GM12891 (cell line): ENCODE measurements at regions not wholly inside any gene's neighbourhood (a gene's known extent, or its start where the extent isn't known, plus 50 kb on each side); places are given as distances from the start of the nearest gene placed in this dataset.

Source experiments
- DNase-seq: peaks from one replicate; pipeline ENCODE4 v3.0.0; 2011; ENCODE audit warnings: low spot score; ENCODE audit not compliant: insufficient read length
- FAIRE-seq: peaks from 2 replicates; lab custom pipeline; 2011; peaks lifted over from hg19 to GRCh38; lab: Jason Lieb, UNC
- PAX5 ChIP-seq: IDR thresholded peaks from 2 replicates; pipeline ENCODE4 v1.6.1; 2011; ENCODE audit warnings: low read length, moderate library complexity, mild to moderate bottlenecking; ENCODE audit not compliant: insufficient read depth, severe bottlenecking
- POLR2A ChIP-seq: IDR thresholded peaks from 2 replicates; pipeline ENCODE4 v1.6.1; 2011; ENCODE audit warnings: low read depth, low read length, control low read depth
- POLR2AphosphoS5 ChIP-seq: IDR thresholded peaks from 2 replicates; pipeline ENCODE4 v1.6.1; 2011; ENCODE audit warnings: low read depth, low read length, control low read depth
- POU2F2 ChIP-seq: IDR thresholded peaks from 2 replicates; pipeline ENCODE4 v1.6.1; 2011; ENCODE audit warnings: low read depth, mild to moderate bottlenecking, control low read depth, low read length, moderate library complexity
- SPI1 ChIP-seq: IDR thresholded peaks from 2 replicates; pipeline ENCODE4 v1.6.1; 2011; ENCODE audit warnings: low read depth, low read length, control low read depth
- TAF1 ChIP-seq: IDR thresholded peaks from 2 replicates; pipeline ENCODE4 v1.6.1; 2011; ENCODE audit warnings: low read depth, low read length, control low read depth

- TF ChIP-seq SPI1 (no peak), POU2F2 (no peak), POLR2AphosphoS5 (no peak), PAX5 (no peak)
- DNase-seq, result no peak
- FAIRE-seq, result no peak
These were observed 1458.3 kb upstream of the TENM3 start for GRCh38 chr4:180784940-180785339.

- no peak for DNase-seq
- no peak for FAIRE-seq
- TF ChIP-seq TAF1 (no peak), POLR2A (no peak), POU2F2 (no peak), POLR2AphosphoS5 (no peak), PAX5 (no peak), SPI1 (no peak)
These were observed 1454.5 kb upstream of the TENM3 start for GRCh38 chr4:180788729-180789128.

GRCh38 chr4:180789929-180790328 is 1453.3 kb upstream of the TENM3 start:
- no peak for DNase-seq
- no peak for TF ChIP-seq SPI1
- no peak for TF ChIP-seq POLR2A
- no peak for TF ChIP-seq TAF1
- no peak for TF ChIP-seq POU2F2
- no peak for TF ChIP-seq PAX5
- TF ChIP-seq POLR2AphosphoS5, result no peak
- FAIRE-seq, result no peak

- DNase-seq (no peak), FAIRE-seq (no peak)
- TF ChIP-seq POLR2A, result no peak
- TF ChIP-seq POLR2AphosphoS5, result no peak
- no peak for TF ChIP-seq SPI1
- no peak for TF ChIP-seq POU2F2
- no peak for TF ChIP-seq PAX5
- no peak for TF ChIP-seq TAF1
These were observed 1452.7 kb upstream of the TENM3 start for GRCh38 chr4:180790471-180790870.

GRCh38 chr4:180792541-180792940 is 1450.7 kb upstream of the TENM3 start:
- no peak for FAIRE-seq
- DNase-seq, result no peak
- no peak for TF ChIP-seq SPI1
- TF ChIP-seq POU2F2, result no peak
- TF ChIP-seq POLR2AphosphoS5, result no peak
- TF ChIP-seq TAF1, result no peak
- TF ChIP-seq PAX5, result no peak
- TF ChIP-seq POLR2A, result no peak

GRCh38 chr4:180794333-180794732 is 1448.9 kb upstream of the TENM3 start:
- TF ChIP-seq POLR2A (no peak), POLR2AphosphoS5 (no peak), SPI1 (no peak), POU2F2 (no peak), TAF1 (no peak), PAX5 (no peak)
- DNase-seq (no peak), FAIRE-seq (no peak)

- TF ChIP-seq POU2F2, result no peak
- TF ChIP-seq POLR2A, result no peak
- TF ChIP-seq PAX5, result no peak
- no peak for TF ChIP-seq SPI1
- TF ChIP-seq TAF1, result no peak
- TF ChIP-seq POLR2AphosphoS5, result no peak
- no peak for FAIRE-seq
- no peak for DNase-seq
These were observed 1445.1 kb upstream of the TENM3 start for GRCh38 chr4:180798036-180798577.

- FAIRE-seq (no peak), DNase-seq (no peak)
- no peak for TF ChIP-seq POU2F2
These were observed 1443.4 kb upstream of the TENM3 start for GRCh38 chr4:180799798-180800197.

GRCh38 chr4:180805101-180805500 is 1438.1 kb upstream of the TENM3 start:
- DNase-seq (no peak), FAIRE-seq (no peak)
- TF ChIP-seq POLR2A (no peak), PAX5 (no peak), TAF1 (no peak), SPI1 (no peak), POLR2AphosphoS5 (no peak), POU2F2 (no peak)

GRCh38 chr4:180808862-180809261 is 1434.3 kb upstream of the TENM3 start:
- DNase-seq, result no peak
- no peak for FAIRE-seq
- TF ChIP-seq SPI1 (no peak), PAX5 (no peak), POLR2A (no peak), POLR2AphosphoS5 (no peak), TAF1 (no peak), POU2F2 (no peak)

GRCh38 chr4:180809439-180809838 is 1433.8 kb upstream of the TENM3 start:
- no peak for TF ChIP-seq SPI1
- no peak for TF ChIP-seq TAF1
- TF ChIP-seq POLR2A, result no peak
- TF ChIP-seq POLR2AphosphoS5, result no peak
- TF ChIP-seq PAX5, result no peak
- no peak for TF ChIP-seq POU2F2
- no peak for DNase-seq
- no peak for FAIRE-seq
